Liver (tissue), 8 donors: ENCODE measurements at regions not wholly inside any gene's neighbourhood (a gene's known extent, or its start where the extent isn't known, plus 50 kb on each side); places are given as distances from the start of the nearest gene placed in this dataset.

Source experiments
- DNase-seq: peaks from one replicate; pipeline ENCODE4 v3.0.0-alpha.2; 2017; ENCODE audit warnings: low spot score
- H3K27ac ChIP-seq, 2 donors: one replicate each; pipeline ENCODE4 v1.7.0; 2013; ENCODE audit warnings: inconsistent platforms in 2 of 2, low read length in 2 of 2, control low read depth in 1 of 2, low read depth in 1 of 2, mild to moderate bottlenecking in 1 of 2
- H3K27me3 ChIP-seq, 4 donors: one replicate each; pipeline versions ENCODE4 v1.6.1 to v1.7.0; 2013; ENCODE audit warnings: low read length in 3 of 4, inconsistent platforms in 1 of 4, mild to moderate bottlenecking in 1 of 4, moderate library complexity in 1 of 4; ENCODE audit not compliant: control insufficient read depth in 4 of 4, insufficient read depth in 4 of 4
- H3K36me3 ChIP-seq, 4 donors: one replicate each; pipeline versions ENCODE4 v1.6.1 to v1.7.0; 2013; ENCODE audit warnings: low read length in 3 of 4, mild to moderate bottlenecking in 3 of 4, low read depth in 1 of 4, moderate library complexity in 1 of 4; ENCODE audit not compliant: control insufficient read depth in 4 of 4, insufficient read depth in 3 of 4
- H3K4me1 ChIP-seq, 4 donors: one replicate each; pipeline versions ENCODE4 v1.6.1 to v1.7.0; 2013; ENCODE audit warnings: low read length in 3 of 4, mild to moderate bottlenecking in 3 of 4, moderate library complexity in 1 of 4; ENCODE audit not compliant: control insufficient read depth in 4 of 4, insufficient read depth in 4 of 4
- H3K4me3 ChIP-seq, 3 donors: one replicate each; pipeline versions ENCODE4 v1.6.1 to v1.7.0; 2013; ENCODE audit warnings: low read length in 3 of 3, control low read depth in 1 of 3, low read depth in 1 of 3, mild to moderate bottlenecking in 1 of 3
- H3K9ac ChIP-seq, 2 donors: one replicate each; pipeline ENCODE4 v1.7.0; 2013; ENCODE audit warnings: low read length in 2 of 2, mild to moderate bottlenecking in 2 of 2, moderate library complexity in 2 of 2, control low read depth in 1 of 2, low read depth in 1 of 2
- H3K9me3 ChIP-seq, 4 donors: one replicate each; pipeline versions ENCODE4 v1.6.1 to v1.7.0; 2013; ENCODE audit warnings: low read length in 3 of 4; ENCODE audit not compliant: control insufficient read depth in 4 of 4
- EGR1 ChIP-seq, 2 donors: IDR thresholded peaks; 2 replicates each; pipeline ENCODE4 v1.6.1; 2016 to 2018; ENCODE audit warnings: antibody characterized with exemption in 2 of 2, low read depth in 2 of 2
- FOXA1 ChIP-seq: IDR thresholded peaks from 2 replicates; pipeline ENCODE4 v1.6.1; 2016; ENCODE audit warnings: antibody characterized with exemption
- FOXA2 ChIP-seq: IDR thresholded peaks from 2 replicates; pipeline ENCODE4 v1.6.1; 2016; ENCODE audit warnings: antibody characterized with exemption
- GABPA ChIP-seq, 2 donors: IDR thresholded peaks in 1 of 2; conservative IDR thresholded peaks in 1 of 2; 2 replicates each; pipeline ENCODE4 v1.6.1; 2016; ENCODE audit warnings: antibody characterized with exemption in 2 of 2, mild to moderate bottlenecking in 1 of 2, moderate library complexity in 1 of 2
- HNF4A ChIP-seq, 2 donors: conservative IDR thresholded peaks; 2 replicates each; pipeline ENCODE4 v1.6.1; 2016; ENCODE audit warnings: antibody characterized with exemption in 2 of 2, mild to moderate bottlenecking in 2 of 2
- HNF4G ChIP-seq: IDR thresholded peaks from 2 replicates; pipeline ENCODE4 v1.6.1; 2016; ENCODE audit warnings: antibody characterized with exemption
- JUND ChIP-seq, 2 donors: IDR thresholded peaks; 2 replicates each; pipeline ENCODE4 v1.6.1; 2016; ENCODE audit warnings: antibody characterized with exemption in 2 of 2
- NR2F2 ChIP-seq: IDR thresholded peaks from 2 replicates; pipeline ENCODE4 v1.6.1; 2016; ENCODE audit warnings: antibody characterized with exemption
- RAD21 ChIP-seq, 2 donors: IDR thresholded peaks; 2 replicates each; pipeline ENCODE4 v1.6.1; 2016; ENCODE audit warnings: antibody characterized with exemption in 2 of 2, mild to moderate bottlenecking in 2 of 2
- RXRA ChIP-seq, 2 donors: IDR thresholded peaks; 2 replicates each; pipeline ENCODE4 v1.6.1; 2017 to 2018; ENCODE audit warnings: antibody characterized with exemption in 2 of 2, mild to moderate bottlenecking in 1 of 2
- SP1 ChIP-seq: IDR thresholded peaks from 2 replicates; pipeline ENCODE4 v1.6.1; 2018; ENCODE audit warnings: antibody characterized with exemption, mild to moderate bottlenecking
- TAF1 ChIP-seq: conservative IDR thresholded peaks from 2 replicates; pipeline ENCODE4 v1.6.1; 2016; ENCODE audit warnings: antibody characterized with exemption, mild to moderate bottlenecking
- YY1 ChIP-seq: IDR thresholded peaks from 2 replicates; pipeline ENCODE4 v1.6.1; 2016; ENCODE audit warnings: antibody characterized with exemption, mild to moderate bottlenecking
- WGBS: extraction: QIAGEN DNeasy Blood & Tissue Kit; methylation state at CpG from one replicate; pipeline ENCODE4 v1.1.7; 2013; 5-methylcytosine and 5-hydroxymethylcytosine counted together
- TF ChIP-seq, protein P1 (sequence below): IDR thresholded peaks from 2 replicates; pipeline ENCODE4 v1.6.1; 2016; ENCODE audit warnings: antibody characterized with exemption
- TF ChIP-seq, protein P2 (sequence below): IDR thresholded peaks from 2 replicates; pipeline ENCODE4 v1.6.1; 2016; ENCODE audit warnings: antibody characterized with exemption, mild to moderate bottlenecking
- TF ChIP-seq, protein P3 (sequence below): IDR thresholded peaks from 2 replicates; pipeline ENCODE4 v1.6.1; 2016; ENCODE audit warnings: antibody characterized with exemption
- TF ChIP-seq, protein P4 (sequence below): fragments of 150-350 bp; IDR thresholded peaks from 2 replicates; pipeline ENCODE4 v1.5.1; 2017; ENCODE audit warnings: improper control_type of control experiment, low read depth, low read length; ENCODE audit not compliant: missing input control
- donor health status: healthy.
- donor health status: healthy.
- donor health status: healthy.
- donor health status: healthy.
- donor health status: healthy.

DNA sequence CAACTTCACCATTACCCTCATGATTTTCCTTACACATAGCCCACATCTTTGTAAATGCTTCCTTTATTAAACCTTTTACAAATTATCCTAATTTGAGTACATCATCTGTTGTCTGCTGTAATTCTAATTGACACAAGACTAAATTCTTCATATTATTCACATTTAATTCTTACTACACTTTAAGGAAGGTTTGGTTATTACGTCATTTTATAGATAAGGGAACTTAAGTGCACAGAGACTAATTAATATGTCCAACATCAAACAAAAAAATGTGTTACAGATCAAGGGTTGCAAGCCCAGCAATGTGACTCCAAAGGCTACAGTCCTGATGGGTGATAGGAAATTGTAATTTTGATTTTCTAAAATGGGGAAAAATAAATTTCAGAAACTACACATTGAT, 289.1 kb upstream of the ZNF385D start:
- DNase-seq = no peak
- H3K9me3 ChIP-seq = no peaks in the 10 kb centered on the region
- no peak overlapping the region for H3K27ac ChIP-seq
- no peaks in the 10 kb centered on the region for H3K4me1 ChIP-seq
- H3K9ac ChIP-seq = no peak overlapping the region
- H3K36me3 ChIP-seq = no peaks in the 10 kb centered on the region
- no peaks in the 10 kb centered on the region for H3K27me3 ChIP-seq
- 81% methylated on average over 1 of the region's 1 CpG for WGBS
- TF ChIP-seq, protein P1, sequence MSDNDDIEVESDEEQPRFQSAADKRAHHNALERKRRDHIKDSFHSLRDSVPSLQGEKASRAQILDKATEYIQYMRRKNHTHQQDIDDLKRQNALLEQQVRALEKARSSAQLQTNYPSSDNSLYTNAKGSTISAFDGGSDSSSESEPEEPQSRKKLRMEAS = no peak
- TF ChIP-seq FOXA1 (no peak), YY1 (no peak), HNF4G (no peak), FOXA2 (no peak), RXRA (IDR thresholded peaks at IDR 0.05) (no peak), SP1 (no peak), GABPA (IDR thresholded peaks at IDR 0.05 in 1 of 2, conservative IDR thresholded peaks at IDR 0.05 in 1 of 2) (no peak), EGR1 (IDR thresholded peaks at IDR 0.05; ENCODE audit: low read depth in 2 of 2) (no peak), HNF4A (conservative IDR thresholded peaks at IDR 0.05) (no peak), JUND (IDR thresholded peaks at IDR 0.05) (no peak), RAD21 (IDR thresholded peaks at IDR 0.05) (no peak), NR2F2 (no peak), TAF1 (no peak)
- TF ChIP-seq, protein P2, sequence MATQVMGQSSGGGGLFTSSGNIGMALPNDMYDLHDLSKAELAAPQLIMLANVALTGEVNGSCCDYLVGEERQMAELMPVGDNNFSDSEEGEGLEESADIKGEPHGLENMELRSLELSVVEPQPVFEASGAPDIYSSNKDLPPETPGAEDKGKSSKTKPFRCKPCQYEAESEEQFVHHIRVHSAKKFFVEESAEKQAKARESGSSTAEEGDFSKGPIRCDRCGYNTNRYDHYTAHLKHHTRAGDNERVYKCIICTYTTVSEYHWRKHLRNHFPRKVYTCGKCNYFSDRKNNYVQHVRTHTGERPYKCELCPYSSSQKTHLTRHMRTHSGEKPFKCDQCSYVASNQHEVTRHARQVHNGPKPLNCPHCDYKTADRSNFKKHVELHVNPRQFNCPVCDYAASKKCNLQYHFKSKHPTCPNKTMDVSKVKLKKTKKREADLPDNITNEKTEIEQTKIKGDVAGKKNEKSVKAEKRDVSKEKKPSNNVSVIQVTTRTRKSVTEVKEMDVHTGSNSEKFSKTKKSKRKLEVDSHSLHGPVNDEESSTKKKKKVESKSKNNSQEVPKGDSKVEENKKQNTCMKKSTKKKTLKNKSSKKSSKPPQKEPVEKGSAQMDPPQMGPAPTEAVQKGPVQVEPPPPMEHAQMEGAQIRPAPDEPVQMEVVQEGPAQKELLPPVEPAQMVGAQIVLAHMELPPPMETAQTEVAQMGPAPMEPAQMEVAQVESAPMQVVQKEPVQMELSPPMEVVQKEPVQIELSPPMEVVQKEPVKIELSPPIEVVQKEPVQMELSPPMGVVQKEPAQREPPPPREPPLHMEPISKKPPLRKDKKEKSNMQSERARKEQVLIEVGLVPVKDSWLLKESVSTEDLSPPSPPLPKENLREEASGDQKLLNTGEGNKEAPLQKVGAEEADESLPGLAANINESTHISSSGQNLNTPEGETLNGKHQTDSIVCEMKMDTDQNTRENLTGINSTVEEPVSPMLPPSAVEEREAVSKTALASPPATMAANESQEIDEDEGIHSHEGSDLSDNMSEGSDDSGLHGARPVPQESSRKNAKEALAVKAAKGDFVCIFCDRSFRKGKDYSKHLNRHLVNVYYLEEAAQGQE = no peak
- TF ChIP-seq, protein P3, sequence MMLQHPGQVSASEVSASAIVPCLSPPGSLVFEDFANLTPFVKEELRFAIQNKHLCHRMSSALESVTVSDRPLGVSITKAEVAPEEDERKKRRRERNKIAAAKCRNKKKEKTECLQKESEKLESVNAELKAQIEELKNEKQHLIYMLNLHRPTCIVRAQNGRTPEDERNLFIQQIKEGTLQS = no peak
- TF ChIP-seq, protein P4, sequence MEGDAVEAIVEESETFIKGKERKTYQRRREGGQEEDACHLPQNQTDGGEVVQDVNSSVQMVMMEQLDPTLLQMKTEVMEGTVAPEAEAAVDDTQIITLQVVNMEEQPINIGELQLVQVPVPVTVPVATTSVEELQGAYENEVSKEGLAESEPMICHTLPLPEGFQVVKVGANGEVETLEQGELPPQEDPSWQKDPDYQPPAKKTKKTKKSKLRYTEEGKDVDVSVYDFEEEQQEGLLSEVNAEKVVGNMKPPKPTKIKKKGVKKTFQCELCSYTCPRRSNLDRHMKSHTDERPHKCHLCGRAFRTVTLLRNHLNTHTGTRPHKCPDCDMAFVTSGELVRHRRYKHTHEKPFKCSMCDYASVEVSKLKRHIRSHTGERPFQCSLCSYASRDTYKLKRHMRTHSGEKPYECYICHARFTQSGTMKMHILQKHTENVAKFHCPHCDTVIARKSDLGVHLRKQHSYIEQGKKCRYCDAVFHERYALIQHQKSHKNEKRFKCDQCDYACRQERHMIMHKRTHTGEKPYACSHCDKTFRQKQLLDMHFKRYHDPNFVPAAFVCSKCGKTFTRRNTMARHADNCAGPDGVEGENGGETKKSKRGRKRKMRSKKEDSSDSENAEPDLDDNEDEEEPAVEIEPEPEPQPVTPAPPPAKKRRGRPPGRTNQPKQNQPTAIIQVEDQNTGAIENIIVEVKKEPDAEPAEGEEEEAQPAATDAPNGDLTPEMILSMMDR = no peak
- H3K4me3 ChIP-seq = no peak overlapping the region

DNA sequence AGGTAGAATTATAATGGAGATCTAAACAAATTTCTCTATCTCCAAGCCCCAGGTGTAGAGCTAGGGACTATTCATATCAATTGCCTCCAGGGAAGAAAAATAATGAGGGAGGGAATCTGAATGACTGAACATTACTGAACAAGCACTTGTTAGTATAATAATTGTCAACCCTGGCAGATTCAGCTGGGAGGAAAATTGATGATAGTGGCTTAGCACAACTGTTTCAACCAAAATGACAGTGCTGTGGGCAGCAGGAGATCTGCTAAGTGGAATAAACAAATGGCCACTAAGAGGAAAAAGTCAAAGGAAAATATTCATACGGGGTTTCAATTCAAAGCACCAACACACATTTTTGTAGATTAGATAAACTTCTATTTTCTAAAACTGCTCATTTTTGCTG, 294.9 kb upstream of the ZNF385D start:
- no peak overlapping the region for H3K27ac ChIP-seq
- WGBS = 67% methylated on average over 1 of the region's 1 CpG

More for the DNA sequence above, 294.9 kb upstream of the ZNF385D start:
- TF ChIP-seq TAF1 (no peak), FOXA1 (no peak)
- TF ChIP-seq, protein P4 = no peak
- TF ChIP-seq, protein P1 = no peak
- H3K27me3 ChIP-seq = no peaks in the 10 kb centered on the region
- no peak overlapping the region for H3K9ac ChIP-seq
- no peaks in the 10 kb centered on the region for H3K36me3 ChIP-seq
- DNase-seq = no peak
- H3K4me3 ChIP-seq = no peak overlapping the region
- no peaks in the 10 kb centered on the region for H3K9me3 ChIP-seq
- no peaks in the 10 kb centered on the region for H3K4me1 ChIP-seq
